Left ventricle myocardium inferior (tissue), 1 donor: ENCODE measurements at regions not wholly inside any gene's neighbourhood (a gene's known extent, or its start where the extent isn't known, plus 50 kb on each side); places are given as distances from the start of the nearest gene placed in this dataset.

Experiments used
- DNase-seq: peaks from one replicate; pipeline ENCODE4 v3.0.0-alpha.2; 2020
- H3K27ac ChIP-seq: fragments of 200-600 bp; replicated peaks from 2 replicates; pipeline ENCODE4 v1.8.0; 2021
- H3K27me3 ChIP-seq: fragments of 200-600 bp; 2 replicates; pipeline ENCODE4 v1.8.0; 2021; ENCODE audit warnings: low read depth
- H3K36me3 ChIP-seq: fragments of 200-600 bp; 2 replicates; pipeline ENCODE4 v1.8.0; 2021
- H3K4me1 ChIP-seq: fragments of 200-600 bp; 2 replicates; pipeline ENCODE4 v1.8.0; 2021
- H3K4me3 ChIP-seq: fragments of 200-600 bp; 2 replicates; pipeline ENCODE4 v1.8.0; 2021; ENCODE audit warnings: mild to moderate bottlenecking, moderate library complexity
- H3K9me3 ChIP-seq: fragments of 200-600 bp; replicated peaks from 2 replicates; pipeline ENCODE4 v1.8.0; 2021
- CTCF ChIP-seq: fragments of 200-600 bp; IDR thresholded peaks from 2 replicates; pipeline ENCODE4 v1.8.0; 2021; ENCODE audit warnings: antibody characterized with exemption, mild to moderate bottlenecking, borderline replicate concordance
- intact Hi-C: fragments of 100-400 bp; cut with micrococcal nuclease; formaldehyde crosslinking; loops from one replicate; pipeline ENCODE4 v1.11.0; 2022
- donor health status: DM: no; HTN: yes; CAD: no; lungs with severe emphysema.

DNA sequence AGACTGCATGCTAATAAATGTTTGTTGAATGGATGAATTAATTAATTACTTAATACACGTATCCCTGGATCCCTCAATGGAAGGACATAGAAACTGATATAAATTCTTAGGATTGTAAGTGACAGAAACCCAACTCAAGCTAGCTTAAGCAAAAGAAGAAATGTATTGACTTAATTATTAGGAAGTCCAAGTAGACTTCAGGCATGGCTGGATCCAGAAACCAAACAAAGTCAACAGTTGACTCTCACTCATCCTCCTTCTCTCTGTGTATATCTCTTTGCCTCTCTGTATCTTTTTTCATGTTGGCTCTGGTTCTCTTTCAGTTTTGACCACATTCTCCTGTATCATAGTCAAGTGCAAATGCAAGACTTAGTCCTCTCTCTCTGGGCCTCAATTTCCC lies 82.0 kb upstream of the CTNNBL1 start:
- intact Hi-C loops = no loop called here
- Histone ChIP-seq H3K27me3 (peaks cover 22% of the 10 kb centered on the region), H3K4me3 (no peak overlapping the region), H3K9me3 (no peaks in the 10 kb centered on the region), H3K4me1 (no peaks in the 10 kb centered on the region), H3K27ac (no peak overlapping the region), H3K36me3 (no peaks in the 10 kb centered on the region)
- no peak for DNase-seq
- TF ChIP-seq CTCF = no peak

DNA sequence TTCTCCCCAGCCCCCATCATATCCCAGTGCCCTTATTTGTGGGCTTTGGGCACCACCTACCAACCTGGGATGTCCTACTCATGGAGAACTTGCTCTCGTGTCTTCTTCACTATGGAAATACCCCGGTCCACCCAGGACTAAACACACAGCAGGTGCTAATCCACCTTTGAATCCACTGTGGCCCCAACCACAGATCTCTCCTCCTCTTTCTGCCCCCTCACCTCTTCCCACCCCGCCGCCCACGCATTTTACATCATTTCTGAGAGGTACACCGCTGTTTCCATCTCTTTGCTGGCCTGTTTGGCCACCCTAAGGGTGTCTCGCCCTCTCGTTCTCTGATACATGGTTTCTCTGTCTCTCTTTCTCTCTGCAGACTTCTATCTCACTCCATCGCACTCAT lies 82.5 kb upstream of the CTNNBL1 start:
- no peak overlapping the region for H3K4me3 ChIP-seq
- DNase-seq = no peak
- no peaks in the 10 kb centered on the region for H3K36me3 ChIP-seq
- no peaks in the 10 kb centered on the region for H3K4me1 ChIP-seq
- intact Hi-C loops = no loop called here
- H3K27me3 ChIP-seq = peaks cover 25% of the 10 kb centered on the region
- H3K27ac ChIP-seq = no peak overlapping the region
- TF ChIP-seq CTCF = no peak
- no peaks in the 10 kb centered on the region for H3K9me3 ChIP-seq

GRCh38 chr20:37610203-37610798 lies 82.6 kb upstream of the BLCAP start:
- Histone ChIP-seq H3K27me3 (peaks cover 33% of the 10 kb centered on the region), H3K36me3 (no peaks in the 10 kb centered on the region), H3K4me1 (no peaks in the 10 kb centered on the region), H3K9me3 (no peaks in the 10 kb centered on the region), H3K4me3 (no peak overlapping the region), H3K27ac (no peak overlapping the region)
- intact Hi-C loops = no loop called here
- DNase-seq = no peak
- no peak for TF ChIP-seq CTCF

DNA sequence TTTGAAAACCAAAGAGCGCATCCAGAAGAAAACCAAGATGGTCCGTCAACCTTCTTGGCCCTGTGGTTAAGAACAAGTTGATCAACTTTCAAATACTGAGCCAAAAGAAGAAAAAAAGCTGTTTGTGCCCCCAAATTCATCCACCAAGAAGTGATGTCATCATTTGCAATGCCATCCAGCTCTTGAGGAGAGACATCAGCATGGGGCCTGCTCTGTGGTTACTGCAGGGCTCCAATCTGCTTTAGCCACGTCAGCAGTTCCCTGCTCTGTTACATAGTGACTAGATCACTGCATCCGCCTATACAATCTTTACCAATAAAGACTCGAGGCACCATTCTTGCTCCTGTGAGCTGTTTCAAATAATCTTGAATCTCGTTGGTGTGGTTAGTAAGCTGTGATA lies 75.0 kb upstream of the BLCAP start:
- DNase-seq = no peak
- Histone ChIP-seq H3K9me3 (no peaks in the 10 kb centered on the region), H3K4me3 (no peak overlapping the region), H3K27ac (no peak overlapping the region), H3K36me3 (no peaks in the 10 kb centered on the region), H3K27me3 (peaks cover 67% of the 10 kb centered on the region), H3K4me1 (peaks cover 6% of the 10 kb centered on the region)
- intact Hi-C loops = no loop called here
- no peak for TF ChIP-seq CTCF

GRCh38 chr20:37600486-37600885 lies 72.8 kb upstream of the BLCAP start:
- H3K27ac ChIP-seq = no peak overlapping the region
- H3K36me3 ChIP-seq = no peaks in the 10 kb centered on the region
- no peak for DNase-seq
- no peak overlapping the region for H3K4me3 ChIP-seq
- TF ChIP-seq CTCF = no peak
- H3K4me1 ChIP-seq = peaks cover 6% of the 10 kb centered on the region
- intact Hi-C loops = no loop called here
- peaks cover 73% of the 10 kb centered on the region for H3K27me3 ChIP-seq
- no peaks in the 10 kb centered on the region for H3K9me3 ChIP-seq
